HuH-7 (cell line): ENCODE measurements at regions not wholly inside any gene's neighbourhood (a gene's known extent, or its start where the extent isn't known, plus 50 kb on each side); places are given as distances from the start of the nearest gene placed in this dataset.

Experiments
- DNase-seq: peaks from one replicate; pipeline ENCODE4 v3.0.0; 2011; ENCODE audit warnings: low spot score

GRCh38 chr4:44120646-44121045 is 328.0 kb downstream of the KCTD8 start:
- DNase-seq = no peak

- DNase-seq = no peak
Observed at GRCh38 chr4:44121210-44121609, 327.4 kb downstream of the KCTD8 start.
